Transverse colon (tissue), 4 donors: ENCODE measurements at regions not wholly inside any gene's neighbourhood (a gene's known extent, or its start where the extent isn't known, plus 50 kb on each side); places are given as distances from the start of the nearest gene placed in this dataset.

Experiments
- DNase-seq: peaks from one replicate; pipeline ENCODE4 v3.0.0-alpha.2; 2019
- H3K27ac ChIP-seq, 4 donors: fragments of 200-600 bp; sonication (generic); 2 replicates each; pipeline ENCODE4 v1.5.1; 2016 to 2018; ENCODE audit warnings: inconsistent platforms in 4 of 4
- H3K27me3 ChIP-seq: fragments of 200-600 bp; sonication (generic); 2 replicates; pipeline ENCODE4 v1.5.1; 2017; ENCODE audit warnings: inconsistent platforms
- H3K36me3 ChIP-seq, 4 donors: fragments of 200-600 bp; sonication (generic); 2 replicates each; pipeline ENCODE4 v1.5.1; 2017 to 2019; ENCODE audit warnings: inconsistent platforms in 4 of 4
- H3K4me1 ChIP-seq, 4 donors: fragments of 200-600 bp; sonication (generic); 2 replicates each; pipeline ENCODE4 v1.5.1; 2017 to 2020; ENCODE audit warnings: inconsistent platforms in 4 of 4
- H3K4me3 ChIP-seq, 4 donors: fragments of 200-600 bp; sonication (generic); 1 replicate in 1 of 4; 2 replicates in 3 of 4; pipeline versions ENCODE4 v1.5.1 to v1.6.1; 2017 to 2019; ENCODE audit warnings: inconsistent platforms in 4 of 4
- H3K9me3 ChIP-seq, 2 donors: fragments of 200-600 bp; sonication (generic); 2 replicates each; pipeline ENCODE4 v1.5.1; 2017 to 2019; ENCODE audit warnings: inconsistent platforms in 2 of 2
- EP300 ChIP-seq: sonication (generic); formaldehyde crosslinking; IDR thresholded peaks from one replicate; pipeline ENCODE4 v1.6.1; 2017; ENCODE audit warnings: antibody characterized with exemption, low read depth
- POLR2A ChIP-seq: fragments of 450-650 bp; IDR thresholded peaks from one replicate; pipeline ENCODE4 v1.6.1; 2016; ENCODE audit warnings: antibody characterized with exemption, mild to moderate bottlenecking, moderate library complexity
- POLR2AphosphoS5 ChIP-seq, 3 donors: sonication (generic); formaldehyde crosslinking; IDR thresholded peaks; one replicate each; pipeline ENCODE4 v1.6.1; 2016; ENCODE audit warnings: antibody characterized with exemption in 3 of 3
- WGBS, 2 donors: methylation state at CpG; one replicate each; pipeline ENCODE4 v1.1.5; 2018; ENCODE audit warnings: low coverage in 1 of 2; 5-methylcytosine and 5-hydroxymethylcytosine counted together
- in situ Hi-C, 4 donors: fragments of 200-750 bp; cut with MboI; loops; one replicate each; pipeline versions ENCODE4 v1.15.0 to v1.15.1; 2017; ENCODE audit warnings: low sequenced_read_pairs in 3 of 4, low pct_ligation_motif_present in 1 of 4, low pct_unique_long_range_greater_than_20kb in 1 of 4
- intact Hi-C: fragments of 100-400 bp; cut with DNase I; formaldehyde crosslinking; loops from one replicate; pipeline ENCODE4 v1.15.1; 2023; ENCODE audit warnings: low total_unique reads
- TF ChIP-seq, protein P1 (sequence below), 5 experiments: fragments of 200-600 bp in 3 of 5; fragments of 450-650 bp in 2 of 5; sonication (generic) in 3 of 5; IDR thresholded peaks; 1 replicate in 2 of 5; 2 replicates in 3 of 5; pipeline ENCODE4 v1.5.1; 2016 to 2017; ENCODE audit warnings: antibody characterized with exemption in 5 of 5, inconsistent platforms in 3 of 5, mild to moderate bottlenecking in 2 of 5, moderate library complexity in 1 of 5

DNA sequence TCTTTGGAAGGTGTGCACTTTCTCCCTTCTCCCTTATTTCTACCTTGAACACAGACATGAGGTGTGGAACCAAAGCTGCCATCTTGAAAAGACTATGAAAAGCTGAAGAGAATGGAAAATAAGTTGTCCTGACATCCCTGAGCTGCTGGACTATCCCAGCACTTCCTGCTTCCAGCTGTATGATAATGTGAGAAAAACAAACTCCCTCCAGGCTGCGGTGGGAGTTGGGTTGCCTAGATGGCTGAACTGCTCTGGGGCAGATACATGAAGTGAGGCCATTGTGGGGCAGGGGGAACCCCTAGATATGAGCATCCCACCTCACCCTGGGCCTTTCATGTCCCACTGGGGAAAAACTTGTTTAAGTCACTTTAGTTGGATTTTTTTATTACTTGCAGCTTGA is 82.4 kb downstream of the BOD1 start:
- no peak overlapping the region for H3K4me3 ChIP-seq
- H3K4me1 ChIP-seq = no peaks in the 10 kb centered on the region
- H3K27me3 ChIP-seq = no peaks in the 10 kb centered on the region
- no peaks in the 10 kb centered on the region for H3K36me3 ChIP-seq
- in situ Hi-C loops (no loop called here), intact Hi-C loops (no loop called here)
- WGBS, 2 donors = 21% methylated on average over 1 of the region's 1 CpG; no CpG with 5 or more reads in 1 of the 2 donors
- no peak overlapping the region for H3K27ac ChIP-seq
- no peak for DNase-seq
- TF ChIP-seq POLR2A (no peak), EP300 (no peak), POLR2AphosphoS5 (IDR thresholded peaks at IDR 0.05) (no peak)
- TF ChIP-seq, protein P1, sequence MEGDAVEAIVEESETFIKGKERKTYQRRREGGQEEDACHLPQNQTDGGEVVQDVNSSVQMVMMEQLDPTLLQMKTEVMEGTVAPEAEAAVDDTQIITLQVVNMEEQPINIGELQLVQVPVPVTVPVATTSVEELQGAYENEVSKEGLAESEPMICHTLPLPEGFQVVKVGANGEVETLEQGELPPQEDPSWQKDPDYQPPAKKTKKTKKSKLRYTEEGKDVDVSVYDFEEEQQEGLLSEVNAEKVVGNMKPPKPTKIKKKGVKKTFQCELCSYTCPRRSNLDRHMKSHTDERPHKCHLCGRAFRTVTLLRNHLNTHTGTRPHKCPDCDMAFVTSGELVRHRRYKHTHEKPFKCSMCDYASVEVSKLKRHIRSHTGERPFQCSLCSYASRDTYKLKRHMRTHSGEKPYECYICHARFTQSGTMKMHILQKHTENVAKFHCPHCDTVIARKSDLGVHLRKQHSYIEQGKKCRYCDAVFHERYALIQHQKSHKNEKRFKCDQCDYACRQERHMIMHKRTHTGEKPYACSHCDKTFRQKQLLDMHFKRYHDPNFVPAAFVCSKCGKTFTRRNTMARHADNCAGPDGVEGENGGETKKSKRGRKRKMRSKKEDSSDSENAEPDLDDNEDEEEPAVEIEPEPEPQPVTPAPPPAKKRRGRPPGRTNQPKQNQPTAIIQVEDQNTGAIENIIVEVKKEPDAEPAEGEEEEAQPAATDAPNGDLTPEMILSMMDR (IDR thresholded peaks at IDR 0.05) = no peak
- H3K9me3 ChIP-seq = no peaks in the 10 kb centered on the region

DNA sequence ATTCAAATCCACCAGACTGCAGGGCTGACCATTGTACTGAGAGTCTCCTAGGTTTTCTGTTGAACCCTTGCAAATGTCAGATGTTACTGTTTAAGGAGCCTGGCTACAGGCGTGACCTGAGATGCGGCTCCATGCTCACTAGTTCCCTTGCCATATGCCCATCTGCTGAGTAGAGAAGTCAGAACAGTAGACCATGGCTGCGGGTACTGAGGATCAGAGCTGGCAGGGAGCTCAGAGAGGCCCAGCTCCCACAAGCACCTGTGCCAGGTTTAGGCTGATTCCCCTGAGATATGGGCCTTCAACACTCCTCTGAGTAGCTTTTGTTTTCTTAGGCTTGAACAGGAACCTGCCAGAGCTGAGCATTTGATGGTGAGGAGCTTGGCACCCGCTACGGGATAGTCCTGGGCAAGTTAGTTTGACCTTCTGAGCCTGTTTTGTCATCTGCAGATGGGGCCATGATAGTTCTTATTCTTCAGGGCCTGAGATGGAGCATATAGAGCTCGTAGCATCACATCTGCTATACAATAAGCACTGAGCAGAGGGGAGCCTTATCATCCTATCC is 83.7 kb downstream of the BOD1 start:
- Histone ChIP-seq H3K4me3 (no peak overlapping the region), H3K36me3 (no peaks in the 10 kb centered on the region), H3K27ac (no peak overlapping the region), H3K4me1 (no peaks in the 10 kb centered on the region), H3K9me3 (no peaks in the 10 kb centered on the region), H3K27me3 (no peaks in the 10 kb centered on the region)
- WGBS, 2 donors = 81% methylated on average over 6 of the region's 6 CpGs; no CpG with 5 or more reads in 1 of the 2 donors
- TF ChIP-seq EP300 (no peak), POLR2AphosphoS5 (IDR thresholded peaks at IDR 0.05) (no peak), POLR2A (no peak)
- TF ChIP-seq, protein P1 (IDR thresholded peaks at IDR 0.05) = no peak
- in situ Hi-C loops (no loop called here), intact Hi-C loops (no loop called here)
- no peak for DNase-seq

DNA sequence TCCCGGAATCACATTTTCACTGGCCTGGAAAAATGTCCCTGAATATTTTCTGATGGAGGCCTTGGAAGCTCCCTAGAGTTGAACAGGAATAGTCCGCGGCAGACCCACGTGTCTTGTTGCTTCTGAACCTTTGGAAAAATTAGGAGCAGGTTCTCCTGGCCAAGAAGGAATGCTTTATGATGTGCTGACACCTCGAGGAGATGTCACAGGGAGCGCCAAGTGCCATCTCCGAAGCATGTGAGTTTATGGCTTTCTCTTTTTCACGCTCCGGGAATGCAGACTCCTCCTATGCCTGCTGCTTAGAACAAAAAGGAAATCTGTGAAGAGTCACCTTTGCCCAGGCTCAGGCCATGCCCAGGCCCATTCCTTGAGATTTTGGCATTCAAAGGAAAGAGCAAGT is 84.6 kb downstream of the BOD1 start:
- Histone ChIP-seq H3K27me3 (no peaks in the 10 kb centered on the region), H3K9me3 (no peaks in the 10 kb centered on the region), H3K36me3 (no peaks in the 10 kb centered on the region), H3K27ac (no peak overlapping the region), H3K4me3 (no peak overlapping the region), H3K4me1 (no peaks in the 10 kb centered on the region)
- no peak for TF ChIP-seq POLR2A
- TF ChIP-seq EP300 = no peak
- TF ChIP-seq, protein P1 (IDR thresholded peaks at IDR 0.05) = no peak
- intact Hi-C loops (no loop called here), in situ Hi-C loops (no loop called here)
- 60 to 77% methylated on average over 1 to 9 of the region's 9 CpGs for WGBS, 2 donors
- no peak for DNase-seq

DNA sequence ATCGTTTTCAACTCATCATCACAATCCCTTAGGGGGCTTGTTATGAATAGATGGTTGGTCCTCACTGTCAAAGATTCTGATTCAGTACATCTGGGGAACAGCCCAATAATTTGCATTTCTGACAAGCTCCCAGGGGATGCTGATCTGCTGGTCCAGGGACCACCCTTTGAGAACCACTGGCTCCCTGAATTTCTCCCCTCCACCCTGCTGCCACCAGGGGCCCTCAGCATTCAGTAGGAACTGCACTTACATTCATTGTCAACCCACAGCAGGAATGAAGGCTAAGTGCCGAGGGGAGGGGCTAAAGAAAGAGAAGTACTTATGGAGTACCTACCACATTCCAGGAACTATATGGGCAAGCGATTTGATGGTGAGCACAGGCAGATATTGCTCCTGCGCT is 85.9 kb downstream of the BOD1 start:
- intact Hi-C loops = no loop called here
- TF ChIP-seq POLR2A (no peak), POLR2AphosphoS5 (IDR thresholded peaks at IDR 0.05) (no peak), EP300 (no peak)
- TF ChIP-seq, protein P1 (IDR thresholded peaks at IDR 0.05) = no peak
- Histone ChIP-seq H3K27me3 (no peaks in the 10 kb centered on the region), H3K4me3 (no peak overlapping the region), H3K9me3 (no peaks in the 10 kb centered on the region), H3K36me3 (no peaks in the 10 kb centered on the region), H3K4me1 (no peaks in the 10 kb centered on the region), H3K27ac (no peak overlapping the region)
- in situ Hi-C loops = no loop called here
- WGBS, 2 donors = 76 to 80% methylated on average over 2 to 4 of the region's 4 CpGs
- DNase-seq = no peak
